GM12878 (cell line): ENCODE measurements at regions not wholly inside any gene's neighbourhood (a gene's known extent, or its start where the extent isn't known, plus 50 kb on each side); places are given as distances from the start of the nearest gene placed in this dataset.

Experiments
- ATAC-seq: fragments of 200-7000 bp; cut with Tn5 transposase; 3 replicates; pipeline ENCODE4 v1.9.1; 2020; ENCODE audit warnings: mild to moderate bottlenecking, moderate library complexity
- BruUV-seq: library from RNA; stranded (reverse); fragments of 400-500 nt; replicated peaks from 2 replicates; lab custom pipeline; 2021; lab: Mats Ljungman, UMichigan
- CTCF ChIA-PET: fragments of 300-600 bp; sonication (Branson Sonifier 250); formaldehyde crosslinking; extraction: SDS; loops from one replicate; lab custom pipeline; 2021; ENCODE audit warnings: inconsistent platforms; lab: Yijun Ruan, JAX
- POLR2A ChIA-PET: fragments of 350-600 bp; formaldehyde crosslinking; extraction: SDS; loops from one replicate; lab custom pipeline; 2021; ENCODE audit warnings: inconsistent platforms; lab: Charles Lee
- RAD21 ChIA-PET: fragments of 300-600 bp; sonication (Branson Sonifier 250); formaldehyde crosslinking; loops from one replicate; lab custom pipeline; 2023; ENCODE audit warnings: antibody characterized with exemption; ENCODE audit not compliant: unreplicated experiment; lab: Charles Lee
- SMC1A ChIA-PET: fragments of 300-600 bp; sonication (Branson Sonifier 250); formaldehyde crosslinking; loops from one replicate; lab custom pipeline; 2023; ENCODE audit not compliant: unreplicated experiment, uncharacterized antibody; lab: Charles Lee
- DNase-seq: peaks from one replicate; pipeline ENCODE4 v3.0.0-alpha.2; 2011; ENCODE audit warnings: low read depth, low spot score
- FAIRE-seq: peaks from 3 replicates; lab custom pipeline; 2011; peaks lifted over from hg19 to GRCh38; lab: Jason Lieb, UNC
- H2AFZ ChIP-seq: 2 replicates; pipeline ENCODE4 v1.6.0; 2011; ENCODE audit warnings: low read depth, low read length, control low read depth; ENCODE audit not compliant: control insufficient read depth
- H3K27ac ChIP-seq: 2 replicates; pipeline ENCODE4 v1.5.1; 2011; ENCODE audit warnings: control low read depth; ENCODE audit not compliant: control insufficient read depth, insufficient read depth
- H3K27me3 ChIP-seq, 2 experiments: replicated peaks in 1 of 2; 2 replicates each; pipeline versions ENCODE4 v1.6.0 to v1.6.1; 2011; ENCODE audit warnings: low read length in 1 of 2; ENCODE audit not compliant: control insufficient read depth in 2 of 2, insufficient read depth in 2 of 2
- H3K36me3 ChIP-seq, 2 experiments: 2 replicates each; pipeline ENCODE4 v1.5.1; 2011; ENCODE audit warnings: low read length in 1 of 2; ENCODE audit not compliant: control insufficient read depth in 2 of 2, insufficient read depth in 2 of 2
- H3K4me1 ChIP-seq: 2 replicates; pipeline ENCODE4 v1.6.1; 2011; ENCODE audit warnings: mild to moderate bottlenecking, low read length, moderate library complexity, mixed read lengths; ENCODE audit not compliant: control insufficient read depth, insufficient read depth
- H3K4me2 ChIP-seq: 2 replicates; pipeline ENCODE4 v1.6.0; 2011; ENCODE audit warnings: control low read depth; ENCODE audit not compliant: control insufficient read depth, insufficient read depth
- H3K4me3 ChIP-seq: fragments of 200-600 bp; sonication (generic); 2 replicates; pipeline ENCODE4 v1.5.1; 2016
- H3K79me2 ChIP-seq: 2 replicates; pipeline ENCODE4 v1.6.0; 2011; ENCODE audit warnings: low read length; ENCODE audit not compliant: control insufficient read depth, insufficient read depth
- H3K9ac ChIP-seq: 2 replicates; pipeline ENCODE4 v1.8.0; 2011; ENCODE audit warnings: low read length, control low read depth, mixed read lengths; ENCODE audit not compliant: control insufficient read depth, insufficient read depth
- H3K9me3 ChIP-seq: replicated peaks from 3 replicates; pipeline ENCODE4 v1.5.1; 2011; ENCODE audit warnings: mild to moderate bottlenecking, low read length; ENCODE audit not compliant: control insufficient read depth, insufficient read depth
- H4K20me1 ChIP-seq: 2 replicates; pipeline ENCODE4 v1.6.0; 2011; ENCODE audit not compliant: control insufficient read depth, insufficient read depth
- BACH1 ChIP-seq: fragments of 450-650 bp; IDR thresholded peaks from 2 replicates; pipeline ENCODE4 v1.6.1; 2017; ENCODE audit warnings: mild to moderate bottlenecking, borderline replicate concordance
- CREM ChIP-seq: IDR thresholded peaks from 2 replicates; pipeline ENCODE4 v1.6.1; 2014; ENCODE audit warnings: antibody characterized with exemption, low read depth
- DPF2 ChIP-seq: fragments of 450-650 bp; IDR thresholded peaks from 2 replicates; pipeline ENCODE4 v1.6.1; 2017; ENCODE audit warnings: mild to moderate bottlenecking
- GABPA ChIP-seq: IDR thresholded peaks from 2 replicates; pipeline ENCODE4 v1.6.1; 2014; ENCODE audit warnings: antibody characterized with exemption, low read depth, mild to moderate bottlenecking, inconsistent platforms
- MEF2B ChIP-seq: fragments of 450-650 bp; IDR thresholded peaks from 2 replicates; pipeline ENCODE4 v1.6.1; 2018; ENCODE audit warnings: mild to moderate bottlenecking, moderate library complexity; ENCODE audit not compliant: partially characterized antibody, poor library complexity, severe bottlenecking
- MLLT1 ChIP-seq: fragments of 450-650 bp; IDR thresholded peaks from 2 replicates; pipeline ENCODE4 v1.6.1; 2016; ENCODE audit warnings: mild to moderate bottlenecking
- NFXL1 ChIP-seq: fragments of 450-650 bp; IDR thresholded peaks from 2 replicates; pipeline ENCODE4 v1.6.1; 2017; ENCODE audit warnings: antibody characterized with exemption, mild to moderate bottlenecking, borderline replicate concordance
- NFYA ChIP-seq: IDR thresholded peaks from 2 replicates; pipeline ENCODE4 v1.6.1; 2011; ENCODE audit warnings: low read depth, mild to moderate bottlenecking, low read length, improper control_type of control experiment, borderline replicate concordance
- SMC3 ChIP-seq: IDR thresholded peaks from 2 replicates; pipeline ENCODE4 v1.6.1; 2011; ENCODE audit warnings: low read length, improper control_type of control experiment, borderline replicate concordance
- WRNIP1 ChIP-seq: IDR thresholded peaks from 2 replicates; pipeline ENCODE4 v1.6.1; 2011; ENCODE audit warnings: low read depth, low read length, improper control_type of control experiment, borderline replicate concordance
- YBX1 ChIP-seq: fragments of 450-650 bp; IDR thresholded peaks from 2 replicates; pipeline ENCODE4 v1.6.1; 2016; ENCODE audit warnings: antibody characterized with exemption
- ZBTB4 ChIP-seq: fragments of 450-650 bp; formaldehyde crosslinking; IDR thresholded peaks from 2 replicates; pipeline ENCODE4 v1.4.0; 2022; ENCODE audit warnings: mild to moderate bottlenecking, moderate library complexity
- ZNF592 ChIP-seq: fragments of 450-650 bp; IDR thresholded peaks from 2 replicates; pipeline ENCODE4 v1.6.1; 2017; ENCODE audit warnings: mild to moderate bottlenecking, moderate library complexity
- WGBS: methylation state at CpG from one replicate; pipeline ENCODE4 v1.1.6; 2016; ENCODE audit warnings: low lambda C conversion rate; ENCODE audit not compliant: insufficient replicate concordance, insufficient coverage; ENCODE audit errors: missing lambda C conversion rate; 5-methylcytosine and 5-hydroxymethylcytosine counted together
- in situ Hi-C: fragments of 300-500 bp; cut with MboI; formaldehyde crosslinking; loops from 9 replicates; pipeline ENCODE4 v1.14.3; 2018; ENCODE audit warnings: mixed read lengths
- intact Hi-C: fragments of 100-400 bp; cut with micrococcal nuclease; formaldehyde crosslinking; loops from one replicate; pipeline ENCODE4 v1.14.2; 2022; ENCODE audit not compliant: unreplicated experiment
- TF ChIP-seq, protein P1 (sequence below): fragments of 450-650 bp; IDR thresholded peaks from 2 replicates; pipeline ENCODE4 v1.6.1; 2014; ENCODE audit warnings: mild to moderate bottlenecking

- no peaks in the 10 kb centered on the region for H3K36me3 ChIP-seq
- no peaks in the 10 kb centered on the region for H3K79me2 ChIP-seq
- FAIRE-seq (no peak), ATAC-seq (no peak)
- no peaks in the 10 kb centered on the region for H4K20me1 ChIP-seq
- H3K27ac ChIP-seq = no peak overlapping the region
- SMC1A ChIA-PET = no interaction called here
- WGBS = 25% methylated on average over 3 of the region's 3 CpGs
- TF ChIP-seq MEF2B (no peak), NFYA (no peak), BACH1 (no peak), DPF2 (no peak), ZNF592 (no peak), YBX1 (no peak), MLLT1 (no peak), SMC3 (no peak), WRNIP1 (no peak), CREM (no peak), ZBTB4 (no peak), NFXL1 (no peak), GABPA (no peak)
- TF ChIP-seq, protein P1, sequence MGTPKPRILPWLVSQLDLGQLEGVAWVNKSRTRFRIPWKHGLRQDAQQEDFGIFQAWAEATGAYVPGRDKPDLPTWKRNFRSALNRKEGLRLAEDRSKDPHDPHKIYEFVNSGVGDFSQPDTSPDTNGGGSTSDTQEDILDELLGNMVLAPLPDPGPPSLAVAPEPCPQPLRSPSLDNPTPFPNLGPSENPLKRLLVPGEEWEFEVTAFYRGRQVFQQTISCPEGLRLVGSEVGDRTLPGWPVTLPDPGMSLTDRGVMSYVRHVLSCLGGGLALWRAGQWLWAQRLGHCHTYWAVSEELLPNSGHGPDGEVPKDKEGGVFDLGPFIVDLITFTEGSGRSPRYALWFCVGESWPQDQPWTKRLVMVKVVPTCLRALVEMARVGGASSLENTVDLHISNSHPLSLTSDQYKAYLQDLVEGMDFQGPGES = no peak
- TF ChIP-seq, all 136 proteins: peak for 0
- RAD21 ChIA-PET = no interaction called here
- Histone ChIP-seq H2AFZ (no peak overlapping the region), H3K27me3 (no peaks in the 10 kb centered on the region), H3K4me1 (no peaks in the 10 kb centered on the region), H3K9ac (no peak overlapping the region), H3K4me2 (no peak overlapping the region), H3K4me3 (no peak overlapping the region), H3K9me3 (no peaks in the 10 kb centered on the region)
- in situ Hi-C loops (no loop called here), intact Hi-C loops (no loop called here)
- CTCF ChIA-PET = no interaction called here
- POLR2A ChIA-PET = no interaction called here
- no peak for DNase-seq
- no TSS peak for BruUV-seq
Observed at GRCh38 chr16:8372141-8372540, 218.2 kb downstream of the TMEM114 start.
